ENCODE measurements at regions not wholly inside any gene's neighbourhood (a gene's known extent, or its start where the extent isn't known, plus 50 kb on each side); places are given as distances from the start of the nearest gene placed in this dataset.

DNA sequence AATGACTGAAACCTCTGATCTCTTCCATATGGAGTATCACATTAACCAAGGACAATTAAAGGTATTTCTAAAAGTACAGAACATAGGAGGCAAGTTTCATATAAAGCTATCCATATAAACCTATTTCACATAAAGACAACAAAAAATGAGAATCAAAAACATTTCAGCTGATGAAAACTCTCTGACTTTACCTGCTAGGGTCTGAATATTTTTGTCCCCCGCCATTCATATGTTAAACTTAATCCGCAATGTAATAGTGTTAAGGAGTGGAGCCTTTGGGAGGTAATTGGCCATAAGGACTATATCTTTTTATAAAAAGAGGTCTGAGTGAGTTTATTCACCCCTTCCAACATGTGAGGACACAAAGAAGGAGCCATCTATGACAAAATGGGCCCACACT is 788.5 kb downstream of the DTWD2 start:
- DNase-seq: no peak
- Histone ChIP-seq H3K4me1 (no peaks in the 10 kb centered on the region), H3K4me3 (no peak overlapping the region), H3K9me3 (peaks cover 0 to 5% (median 0%) of the 10 kb centered on the region in 8 donors), H3K27me3 (replicated peaks in 1 of 7) (no peaks in the 10 kb centered on the region), H3K27ac (no peak overlapping the region), H3K36me3 (no peaks in the 10 kb centered on the region)
- 89 to 96% (median 93%) methylated on average over 2 of the region's 2 CpGs for WGBS, 5 donors
- intact Hi-C loops (cut with DNase I; ENCODE audit: low total_unique reads): no loop called here
- TF ChIP-seq, protein P1, sequence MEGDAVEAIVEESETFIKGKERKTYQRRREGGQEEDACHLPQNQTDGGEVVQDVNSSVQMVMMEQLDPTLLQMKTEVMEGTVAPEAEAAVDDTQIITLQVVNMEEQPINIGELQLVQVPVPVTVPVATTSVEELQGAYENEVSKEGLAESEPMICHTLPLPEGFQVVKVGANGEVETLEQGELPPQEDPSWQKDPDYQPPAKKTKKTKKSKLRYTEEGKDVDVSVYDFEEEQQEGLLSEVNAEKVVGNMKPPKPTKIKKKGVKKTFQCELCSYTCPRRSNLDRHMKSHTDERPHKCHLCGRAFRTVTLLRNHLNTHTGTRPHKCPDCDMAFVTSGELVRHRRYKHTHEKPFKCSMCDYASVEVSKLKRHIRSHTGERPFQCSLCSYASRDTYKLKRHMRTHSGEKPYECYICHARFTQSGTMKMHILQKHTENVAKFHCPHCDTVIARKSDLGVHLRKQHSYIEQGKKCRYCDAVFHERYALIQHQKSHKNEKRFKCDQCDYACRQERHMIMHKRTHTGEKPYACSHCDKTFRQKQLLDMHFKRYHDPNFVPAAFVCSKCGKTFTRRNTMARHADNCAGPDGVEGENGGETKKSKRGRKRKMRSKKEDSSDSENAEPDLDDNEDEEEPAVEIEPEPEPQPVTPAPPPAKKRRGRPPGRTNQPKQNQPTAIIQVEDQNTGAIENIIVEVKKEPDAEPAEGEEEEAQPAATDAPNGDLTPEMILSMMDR (IDR thresholded peaks at IDR 0.05 in 8 of 11, conservative IDR thresholded peaks at IDR 0.05 in 3 of 11): no peak
- TF ChIP-seq POLR2AphosphoS5 (IDR thresholded peaks at IDR 0.05) (no peak), POLR2A (IDR thresholded peaks at IDR 0.05) (no peak)

DNA sequence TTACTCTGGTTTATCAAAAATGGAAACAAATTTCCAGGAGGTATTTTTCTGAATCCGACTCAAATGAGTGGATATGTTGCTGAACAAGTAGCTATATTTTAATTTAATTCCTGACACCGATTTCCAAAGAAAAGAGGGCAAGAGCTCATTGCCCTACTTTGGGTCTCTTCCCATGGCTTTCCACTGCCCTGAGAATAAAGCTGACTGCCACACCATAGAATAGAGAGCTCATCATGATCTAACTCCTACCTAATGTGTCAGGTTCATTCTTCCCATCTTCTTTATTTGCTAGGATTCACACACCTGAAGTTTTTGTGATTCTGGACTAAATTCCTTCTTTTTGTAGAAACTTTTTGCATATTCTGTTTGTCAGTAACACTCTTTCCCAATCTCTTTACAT is 792.1 kb downstream of the DTWD2 start:
- H3K36me3 ChIP-seq: no peaks in the 10 kb centered on the region
- no peaks in the 10 kb centered on the region for H3K27me3 ChIP-seq (replicated peaks in 1 of 7)
- TF ChIP-seq, protein P1 (IDR thresholded peaks at IDR 0.05 in 8 of 11, conservative IDR thresholded peaks at IDR 0.05 in 3 of 11): no peak
- no peak for TF ChIP-seq POLR2AphosphoS5 (IDR thresholded peaks at IDR 0.05)
- no peak for TF ChIP-seq POLR2A (IDR thresholded peaks at IDR 0.05)
- 73 to 93% (median 82%) methylated on average over 2 of the region's 2 CpGs for WGBS, 5 donors
- H3K4me1 ChIP-seq: no peaks in the 10 kb centered on the region
- intact Hi-C loops (cut with DNase I; ENCODE audit: low total_unique reads): no loop called here
- no peak overlapping the region for H3K27ac ChIP-seq
- H3K4me3 ChIP-seq: no peak overlapping the region
- no peaks in the 10 kb centered on the region for H3K9me3 ChIP-seq
- DNase-seq: no peak

DNA sequence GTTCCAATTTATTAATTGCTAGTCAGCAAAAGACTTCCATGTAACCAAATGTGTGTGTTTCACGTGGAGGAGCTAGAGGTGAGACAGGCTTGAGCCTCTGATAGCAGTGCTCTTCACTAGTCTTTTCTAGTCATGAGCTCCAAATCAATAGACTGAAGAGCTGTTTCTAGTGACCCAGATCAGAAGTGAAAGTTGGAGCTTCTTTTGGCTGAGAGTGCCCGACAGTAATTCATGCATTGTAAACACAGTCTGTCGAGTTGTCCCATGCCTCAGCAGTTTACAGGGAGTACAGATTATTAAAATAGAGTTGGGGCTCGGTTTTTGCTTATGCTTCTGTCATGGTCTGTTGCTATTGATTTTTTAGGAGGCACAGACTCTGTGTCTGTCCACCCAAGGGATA is 793.1 kb downstream of the DTWD2 start:
- intact Hi-C loops (cut with DNase I; ENCODE audit: low total_unique reads): no loop called here
- no peak overlapping the region for H3K27ac ChIP-seq
- 51 to 68% (median 55%) methylated on average over 4 of the region's 4 CpGs for WGBS, 5 donors
- no peak for DNase-seq
- TF ChIP-seq POLR2A (IDR thresholded peaks at IDR 0.05) (no peak), POLR2AphosphoS5 (IDR thresholded peaks at IDR 0.05) (no peak)
- TF ChIP-seq, protein P1 (IDR thresholded peaks at IDR 0.05 in 8 of 11, conservative IDR thresholded peaks at IDR 0.05 in 3 of 11): no peak
- H3K4me3 ChIP-seq: no peak overlapping the region
- no peaks in the 10 kb centered on the region for H3K36me3 ChIP-seq
- no peaks in the 10 kb centered on the region for H3K27me3 ChIP-seq (replicated peaks in 1 of 7)
- H3K4me1 ChIP-seq: no peaks in the 10 kb centered on the region
- H3K9me3 ChIP-seq: no peaks in the 10 kb centered on the region

DNA sequence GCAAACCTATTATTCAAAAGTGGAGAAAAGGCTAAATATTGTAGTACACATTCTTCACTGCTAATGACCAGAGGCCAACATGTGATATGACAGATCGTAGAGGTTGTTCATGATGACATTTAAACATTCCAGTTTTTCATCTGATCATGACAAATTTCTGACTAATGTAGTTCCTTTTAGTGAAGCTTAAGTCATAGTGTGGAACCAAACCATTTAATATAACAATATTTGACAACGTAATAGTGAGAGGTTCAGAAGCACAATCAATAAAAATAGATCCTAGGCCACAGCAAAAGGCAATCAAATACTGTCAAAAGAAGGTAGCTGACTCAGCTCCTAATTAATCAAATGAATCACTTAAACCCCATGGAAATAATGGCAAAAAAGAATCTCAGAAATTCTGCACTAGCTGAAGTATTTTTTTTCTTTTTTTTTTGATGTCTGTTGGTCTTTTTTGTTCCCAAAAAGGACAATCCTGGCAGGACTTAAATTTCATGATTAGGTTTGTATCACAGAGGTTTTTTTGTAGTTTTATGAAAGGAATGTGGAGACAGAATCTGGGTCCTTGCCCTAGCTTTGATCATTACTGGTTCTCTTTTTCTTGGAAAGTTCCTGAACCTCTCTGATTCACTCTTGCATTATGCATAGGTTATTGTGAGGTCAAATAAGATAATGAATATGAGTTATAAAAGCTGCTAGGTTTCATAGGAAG is 795.0 kb downstream of the DTWD2 start:
- intact Hi-C loops (cut with DNase I; ENCODE audit: low total_unique reads): no loop called here
- 68 to 82% (median 71%) methylated on average over 2 of the region's 2 CpGs for WGBS, 5 donors
- no peaks in the 10 kb centered on the region for H3K4me1 ChIP-seq
- H3K27ac ChIP-seq: no peak overlapping the region
- H3K27me3 ChIP-seq (replicated peaks in 1 of 7): no peaks in the 10 kb centered on the region
- DNase-seq: no peak
- no peaks in the 10 kb centered on the region for H3K9me3 ChIP-seq
- no peaks in the 10 kb centered on the region for H3K36me3 ChIP-seq
- no peak overlapping the region for H3K4me3 ChIP-seq
- TF ChIP-seq, protein P1 (IDR thresholded peaks at IDR 0.05 in 8 of 11, conservative IDR thresholded peaks at IDR 0.05 in 3 of 11): no peak
- no peak for TF ChIP-seq POLR2A (IDR thresholded peaks at IDR 0.05)
- TF ChIP-seq POLR2AphosphoS5 (IDR thresholded peaks at IDR 0.05): no peak

Data from spleen (tissue), 11 donors.